GM23338 (cell line): ENCODE measurements at regions not wholly inside any gene's neighbourhood (a gene's known extent, or its start where the extent isn't known, plus 50 kb on each side); places are given as distances from the start of the nearest gene placed in this dataset.

Source experiments
- ATAC-seq: fragments of 200-7000 bp; cut with Tn5 transposase; 3 replicates; pipeline ENCODE4 v1.9.1; 2020
- DNase-seq: peaks from one replicate; pipeline ENCODE4 v3.0.0-alpha.2; 2015; ENCODE audit warnings: low spot score
- H2AFZ ChIP-seq: fragments of 200-600 bp; sonication (generic); 2 replicates; pipeline ENCODE4 v1.8.0; 2016; ENCODE audit warnings: antibody characterized with exemption, mild to moderate bottlenecking, moderate library complexity
- H3F3A ChIP-seq: fragments of 200-600 bp; sonication (generic); replicated peaks from 2 replicates; pipeline ENCODE4 v1.8.0; 2017; ENCODE audit warnings: antibody characterized with exemption, mixed run types, low read depth
- H3K27ac ChIP-seq: fragments of 200-600 bp; sonication (generic); 2 replicates; pipeline ENCODE4 v1.6.1; 2016; ENCODE audit warnings: low read depth
- H3K27me3 ChIP-seq: fragments of 200-600 bp; sonication (generic); 2 replicates; pipeline ENCODE4 v1.8.0; 2016; ENCODE audit warnings: mild to moderate bottlenecking, mixed run types, moderate library complexity; ENCODE audit not compliant: insufficient read depth
- H3K36me3 ChIP-seq: fragments of 200-600 bp; sonication (generic); 2 replicates; pipeline ENCODE4 v1.8.0; 2016; ENCODE audit warnings: mild to moderate bottlenecking; ENCODE audit not compliant: insufficient read depth
- H3K4me1 ChIP-seq: fragments of 200-600 bp; sonication (generic); 2 replicates; pipeline ENCODE4 v1.8.0; 2016; ENCODE audit warnings: mild to moderate bottlenecking, moderate library complexity; ENCODE audit not compliant: insufficient read depth
- H3K4me2 ChIP-seq: fragments of 200-600 bp; sonication (generic); 2 replicates; pipeline ENCODE4 v1.7.1; 2017; ENCODE audit warnings: mixed run types
- H3K4me3 ChIP-seq: fragments of 200-600 bp; sonication (generic); 2 replicates; pipeline ENCODE4 v1.6.1; 2016; ENCODE audit warnings: mixed run types
- H3K79me2 ChIP-seq: fragments of 200-600 bp; sonication (generic); replicated peaks from 2 replicates; pipeline ENCODE4 v1.8.0; 2017; ENCODE audit warnings: mild to moderate bottlenecking; ENCODE audit not compliant: insufficient read depth
- H3K9me2 ChIP-seq: fragments of 200-600 bp; sonication (generic); 2 replicates; pipeline ENCODE4 v1.8.0; 2017; ENCODE audit not compliant: insufficient read depth
- H4K20me1 ChIP-seq: fragments of 200-600 bp; sonication (generic); replicated peaks from 2 replicates; pipeline ENCODE4 v1.8.0; 2017; ENCODE audit warnings: mild to moderate bottlenecking; ENCODE audit not compliant: insufficient read depth
- H3K27ac Mint-ChIP-seq: 2 replicates; pipeline ENCODE4 v1.8.0; 2020; ENCODE audit warnings: inconsistent platforms, mild to moderate bottlenecking, moderate library complexity, mixed read lengths
- H3K27me3 Mint-ChIP-seq: 3 replicates; pipeline ENCODE4 v1.8.0; 2022; ENCODE audit warnings: low read depth, mild to moderate bottlenecking, moderate library complexity, mixed read lengths, inconsistent platforms; ENCODE audit not compliant: insufficient read depth, poor library complexity
- H3K36me3 Mint-ChIP-seq: 3 replicates; pipeline ENCODE4 v1.8.0; 2021; ENCODE audit warnings: low read depth, mild to moderate bottlenecking, inconsistent platforms, moderate library complexity, mixed read lengths
- H3K4me1 Mint-ChIP-seq: 3 replicates; pipeline ENCODE4 v1.8.0; 2020; ENCODE audit warnings: mild to moderate bottlenecking, inconsistent platforms, mixed read lengths
- H3K4me3 Mint-ChIP-seq: 3 replicates; pipeline ENCODE4 v1.8.0; 2021; ENCODE audit warnings: moderate library complexity, mild to moderate bottlenecking, inconsistent platforms, mixed read lengths
- H3K9me3 Mint-ChIP-seq: 3 replicates; pipeline ENCODE4 v1.8.0; 2020; ENCODE audit warnings: moderate library complexity, mild to moderate bottlenecking, inconsistent platforms, mixed read lengths
- CREB1 ChIP-seq: fragments of 250-450 bp; sonication (Bioruptor Pico); IDR thresholded peaks from 2 replicates; pipeline ENCODE4 v1.5.0; 2020; ENCODE audit warnings: low read depth, mild to moderate bottlenecking, moderate library complexity
- CTCF ChIP-seq, 2 experiments: fragments of 200-600 bp in 1 of 2; sonication (generic) in 1 of 2; conservative IDR thresholded peaks; 2 replicates each; pipeline versions ENCODE4 v1.5.1 to v1.6.1; 2016 to 2017; ENCODE audit warnings: antibody characterized with exemption in 2 of 2, low read depth in 2 of 2, mild to moderate bottlenecking in 2 of 2, moderate library complexity in 1 of 2
- ETS1 ChIP-seq: IDR thresholded peaks from 2 replicates; pipeline ENCODE4 v1.6.1; 2016; ENCODE audit warnings: antibody characterized with exemption
- EZH2 ChIP-seq: fragments of 200-600 bp; sonication (generic); IDR thresholded peaks from one replicate; pipeline ENCODE4 v1.8.0; 2017; ENCODE audit warnings: antibody characterized with exemption, mild to moderate bottlenecking, low read depth; ENCODE audit not compliant: unreplicated experiment
- EZH2phosphoT487 ChIP-seq: fragments of 200-600 bp; sonication (generic); IDR thresholded peaks from one replicate; pipeline ENCODE4 v1.8.1; 2018; ENCODE audit warnings: antibody characterized with exemption; ENCODE audit not compliant: unreplicated experiment
- JUNB ChIP-seq: IDR thresholded peaks from one replicate; pipeline ENCODE4 v1.6.1; 2016; ENCODE audit warnings: antibody characterized with exemption; ENCODE audit not compliant: unreplicated experiment
- NANOG ChIP-seq: IDR thresholded peaks from 2 replicates; pipeline ENCODE4 v1.6.1; 2016; ENCODE audit warnings: antibody characterized with exemption, borderline replicate concordance
- POLR2AphosphoS5 ChIP-seq: IDR thresholded peaks from 2 replicates; pipeline ENCODE4 v1.6.1; 2016; ENCODE audit warnings: antibody characterized with exemption, low read depth
- REST ChIP-seq: IDR thresholded peaks from one replicate; pipeline ENCODE4 v1.6.1; 2018; ENCODE audit warnings: antibody characterized with exemption; ENCODE audit not compliant: unreplicated experiment
- STAT1 ChIP-seq: IDR thresholded peaks from one replicate; pipeline ENCODE4 v1.6.1; 2016; ENCODE audit warnings: antibody characterized with exemption; ENCODE audit not compliant: unreplicated experiment
- ZNF114 ChIP-seq: fragments of 250-450 bp; sonication (Bioruptor Pico); IDR thresholded peaks from 2 replicates; pipeline ENCODE4 v1.5.0; 2020; ENCODE audit warnings: mild to moderate bottlenecking, moderate library complexity
- ZNF331 ChIP-seq: fragments of 250-450 bp; sonication (Bioruptor Pico); IDR thresholded peaks from 2 replicates; pipeline ENCODE4 v1.5.0; 2020; ENCODE audit warnings: low read depth, mild to moderate bottlenecking, moderate library complexity
- ZNF462 ChIP-seq: fragments of 250-450 bp; sonication (Bioruptor Pico); IDR thresholded peaks from 2 replicates; pipeline ENCODE4 v1.5.0; 2020; ENCODE audit warnings: mild to moderate bottlenecking, moderate library complexity

GRCh38 chr10:131406676-131407392 is 95.3 kb upstream of the TCERG1L start (continued):
- TF ChIP-seq ZNF331 (CRISPR knock-in tag) = no peak
- no peak for TF ChIP-seq STAT1

- no peak overlapping the region for H3K27ac ChIP-seq
- H3K27ac Mint-ChIP-seq = no peak overlapping the region
- ATAC-seq (no peak), DNase-seq (no peak)
- no peak for TF ChIP-seq ZNF331 (CRISPR knock-in tag)
- TF ChIP-seq STAT1 = no peak
- no peak for TF ChIP-seq EZH2phosphoT487
- TF ChIP-seq CREB1 = no peak
- no peak for TF ChIP-seq ZNF462 (CRISPR knock-in tag)
- TF ChIP-seq ETS1 = no peak
- TF ChIP-seq POLR2AphosphoS5 = no peak
- TF ChIP-seq ZNF114 (CRISPR knock-in tag) = no peak
- no peak for TF ChIP-seq REST
- no peak for TF ChIP-seq CTCF (conservative IDR thresholded peaks at IDR 0.05; ENCODE audit: low read depth in 2 of 2)
- TF ChIP-seq EZH2 = no peak
- TF ChIP-seq NANOG = no peak
- TF ChIP-seq JUNB = no peak
- no peak overlapping the region for H2AFZ ChIP-seq
- no peaks in the 10 kb centered on the region for H3K27me3 ChIP-seq
- peaks cover 28% of the 10 kb centered on the region for H3K36me3 Mint-ChIP-seq
- H3K4me2 ChIP-seq = no peak overlapping the region
- no peaks in the 10 kb centered on the region for H3K9me2 ChIP-seq
- peaks cover 4% of the 10 kb centered on the region for H3K27me3 Mint-ChIP-seq
- H3K4me3 Mint-ChIP-seq = no peak overlapping the region
- H3K4me3 ChIP-seq = no peak overlapping the region
- H3K4me1 Mint-ChIP-seq = no peaks in the 10 kb centered on the region
- H3K36me3 ChIP-seq = no peaks in the 10 kb centered on the region
- no peaks in the 10 kb centered on the region for H4K20me1 ChIP-seq
- no peaks in the 10 kb centered on the region for H3K79me2 ChIP-seq
- peaks cover 98% of the 10 kb centered on the region for H3K9me3 Mint-ChIP-seq
- no peaks in the 10 kb centered on the region for H3F3A ChIP-seq
- H3K4me1 ChIP-seq = no peaks in the 10 kb centered on the region
These were observed 107.2 kb upstream of the TCERG1L start for GRCh38 chr10:131418681-131419080.
